Activated CD8-positive, alpha-beta memory T cell treated with anti-CD3 and anti-CD28 coated beads, Interleukin-2, amount 50 U/mL, for 4 hours (primary cell): ENCODE measurements at regions not wholly inside any gene's neighbourhood (a gene's known extent, or its start where the extent isn't known, plus 50 kb on each side); places are given as distances from the start of the nearest gene placed in this dataset.
"Not testable (repeated sequence)": the region's sequence is repeated elsewhere in the genome, so short reads cannot be mapped to it uniquely, and the experiment has no call there.

Experiments used
- DNase-seq: peaks from one replicate; pipeline ENCODE4 v3.0.0-alpha.2; 2020

DNA sequence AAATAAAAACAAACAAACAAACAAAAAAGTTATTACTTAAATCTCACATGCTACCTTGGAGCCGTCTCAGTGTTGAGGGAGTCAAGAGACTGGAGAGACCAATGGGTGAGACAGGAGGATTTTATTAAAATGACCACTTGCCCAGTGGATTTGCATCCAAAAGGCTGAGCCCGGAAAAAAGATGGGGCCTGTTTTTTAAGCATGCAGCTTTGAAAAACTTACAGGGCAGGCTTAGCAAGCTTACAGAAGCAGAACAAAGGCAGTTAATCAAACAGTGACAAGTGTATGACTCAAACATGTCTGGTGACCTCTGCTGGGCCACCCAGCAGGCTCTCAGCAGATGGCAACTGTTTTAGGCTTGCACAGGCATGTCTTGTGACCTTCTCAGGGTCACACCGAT is 82.5 kb downstream of the POTEH start:
- not testable (repeated sequence) for DNase-seq

DNA sequence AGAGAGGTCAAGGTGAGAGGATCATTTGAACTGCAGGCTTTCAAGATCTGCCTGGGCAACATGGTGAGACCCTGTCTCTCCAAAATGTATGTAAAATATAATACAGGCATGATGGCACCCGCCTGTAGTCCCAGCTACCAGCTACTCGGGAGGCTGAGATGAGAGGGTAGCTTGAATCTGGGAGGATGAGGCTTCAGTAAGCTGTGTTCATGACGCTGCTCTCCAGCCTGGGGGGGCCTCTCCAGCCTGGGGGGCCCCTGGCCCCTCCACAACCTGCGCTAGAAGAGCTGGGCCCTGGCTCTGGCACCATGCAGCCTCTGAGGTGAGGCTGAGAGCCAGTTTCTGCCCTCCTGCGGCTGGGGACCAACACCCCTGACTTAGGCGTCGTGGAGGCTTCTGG is 85.3 kb downstream of the POTEH start:
- DNase-seq, result not testable (repeated sequence)

DNA sequence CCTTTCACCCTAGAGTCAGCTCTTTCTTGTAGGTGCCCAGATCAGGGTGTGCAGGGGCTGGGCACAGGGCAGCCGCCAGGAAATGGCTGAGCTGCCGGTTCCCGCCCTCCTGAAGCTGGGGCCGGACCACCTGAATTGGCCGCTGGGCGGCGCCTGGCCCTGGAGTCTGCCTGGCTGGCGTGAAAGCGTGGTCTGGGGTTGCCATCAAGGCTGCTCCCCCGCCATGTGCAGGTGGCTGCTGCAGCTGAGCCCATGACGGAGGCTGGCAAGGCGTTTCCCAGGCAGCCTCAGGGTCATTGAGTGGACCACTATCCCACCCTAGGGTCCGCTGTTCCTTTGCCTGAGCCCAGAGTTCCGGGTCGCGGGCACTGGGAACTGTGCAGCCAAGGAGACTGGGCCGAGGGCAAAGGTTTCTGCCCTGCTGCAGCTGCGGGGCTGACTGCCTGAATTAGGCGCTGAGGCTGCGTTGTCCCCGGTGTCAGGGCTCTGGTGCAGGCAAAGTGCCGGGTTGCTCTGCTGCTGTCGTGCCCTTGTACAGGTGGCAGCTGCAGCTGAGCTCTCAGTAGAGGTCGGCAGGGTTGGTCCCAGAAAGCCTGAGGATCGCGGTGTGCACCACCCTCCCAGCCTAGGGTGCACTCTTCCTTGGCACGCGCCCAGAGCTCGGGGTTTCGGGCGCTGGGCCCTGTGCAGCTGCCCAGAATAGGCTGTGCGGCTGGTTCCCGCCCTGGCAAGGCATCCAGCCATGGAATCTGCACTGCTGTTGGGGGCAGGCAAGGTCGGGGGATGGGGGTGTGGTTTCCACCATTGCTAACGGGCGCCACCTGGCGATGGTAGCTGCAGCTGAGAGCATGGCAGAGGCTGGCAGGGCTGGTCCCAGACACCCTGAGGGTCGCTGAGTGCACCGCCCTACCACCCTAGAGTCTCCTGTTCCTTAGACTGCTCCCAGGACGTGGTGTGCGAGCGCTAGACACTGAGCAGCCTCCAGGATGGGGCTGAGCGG is 86.1 kb downstream of the POTEH start:
- not testable (repeated sequence) for DNase-seq

DNA sequence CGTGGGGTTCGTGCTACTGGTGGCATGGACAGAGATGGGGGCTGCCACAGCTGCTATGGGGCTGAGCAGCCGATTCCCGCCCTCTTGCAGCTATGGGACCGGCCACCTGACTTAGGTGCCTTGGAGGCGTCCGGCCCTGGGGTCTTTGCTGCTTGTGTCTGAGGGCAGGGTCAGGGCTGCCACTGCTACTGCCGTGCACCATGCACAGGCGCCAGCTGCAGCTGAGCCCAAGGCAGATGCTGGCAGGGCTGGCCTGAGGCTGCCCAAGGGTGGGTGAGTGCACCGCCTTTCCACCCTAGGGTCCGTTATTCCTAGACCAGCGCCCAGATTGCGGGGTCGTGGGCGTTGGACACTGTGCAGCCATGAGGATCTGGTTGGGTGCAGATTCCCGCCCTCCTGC is 86.9 kb downstream of the POTEH start:
- not testable (repeated sequence) for DNase-seq

DNA sequence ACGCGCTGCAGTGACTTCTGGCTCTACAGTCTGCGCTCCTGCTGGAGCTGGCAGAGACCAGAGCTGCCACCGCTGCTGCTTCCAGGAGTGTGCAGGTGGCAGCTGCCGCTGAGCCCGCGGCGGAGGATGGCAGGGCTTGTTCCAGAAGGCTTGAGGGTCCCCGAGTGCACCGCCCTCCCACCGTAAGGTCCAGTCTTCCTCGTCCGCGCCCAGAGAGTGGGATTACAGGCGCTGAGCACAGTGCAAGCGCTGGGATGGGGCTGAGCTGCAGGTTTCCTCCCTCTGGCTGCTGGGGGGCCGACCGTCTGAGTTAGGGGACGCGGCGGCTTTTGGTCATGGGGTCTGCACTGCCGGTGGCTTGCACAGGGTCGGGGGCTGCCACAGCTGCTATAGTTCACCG is 87.3 kb downstream of the POTEH start:
- not testable (repeated sequence) for DNase-seq

DNA sequence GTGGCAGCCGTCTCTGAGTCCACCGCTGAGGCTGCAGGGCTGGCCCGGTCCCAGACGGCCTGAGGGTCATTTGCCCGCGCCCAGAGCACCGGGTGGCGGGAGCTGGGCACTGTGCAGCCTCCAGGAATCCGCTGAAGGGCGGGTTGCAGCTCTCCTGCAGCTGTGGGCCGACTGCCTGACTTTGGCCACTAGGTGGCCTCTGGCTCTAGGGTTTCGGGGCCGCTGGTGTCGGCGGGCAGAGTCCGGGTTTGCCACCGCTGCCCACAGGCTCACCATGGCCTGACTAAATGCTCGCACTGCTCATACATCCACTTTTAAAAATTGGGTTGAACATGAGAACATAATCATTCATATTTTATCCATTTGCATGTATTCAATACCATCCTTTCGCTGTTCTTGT is 87.7 kb downstream of the POTEH start:
- not testable (repeated sequence) for DNase-seq

DNA sequence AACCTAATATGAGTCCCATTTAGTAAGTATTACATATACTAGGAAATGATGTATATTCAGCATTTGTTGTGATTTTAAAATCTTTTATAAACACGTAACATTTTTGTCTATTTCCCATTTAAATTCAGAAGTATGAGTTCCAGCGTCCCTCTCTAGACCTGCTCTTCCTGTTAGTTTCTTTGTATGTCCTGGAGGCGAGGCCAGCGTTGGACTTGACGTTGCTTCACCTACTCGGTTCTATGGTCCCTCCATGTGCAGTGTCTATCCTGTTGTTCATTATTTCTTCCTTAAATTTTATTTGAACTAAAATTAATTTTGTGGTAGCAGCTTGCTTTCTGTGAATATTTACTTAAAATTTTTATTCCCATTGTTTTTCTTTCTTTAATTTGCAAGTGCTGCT is 88.5 kb downstream of the POTEH start:
- DNase-seq, result not testable (repeated sequence)

DNA sequence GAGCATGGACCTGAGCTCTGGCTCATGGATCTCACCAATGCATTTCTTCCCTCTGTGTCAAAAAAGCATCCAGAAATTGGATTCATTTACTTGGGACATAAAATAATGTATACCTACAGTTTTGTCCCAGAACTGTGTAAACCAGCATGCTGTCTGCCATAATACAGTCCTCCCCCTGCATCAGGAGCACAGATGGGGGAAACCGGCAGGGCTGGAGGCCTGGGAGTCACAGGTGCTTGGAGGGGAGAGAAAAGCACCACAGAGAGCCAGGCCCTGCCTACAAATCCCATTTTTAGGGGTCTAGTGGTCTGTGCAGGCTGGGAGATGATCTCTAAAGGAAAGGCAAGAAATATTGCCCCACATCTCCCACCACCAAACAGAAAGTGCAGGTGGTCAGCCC is 91.8 kb downstream of the POTEH start:
- not testable (repeated sequence) for DNase-seq

DNA sequence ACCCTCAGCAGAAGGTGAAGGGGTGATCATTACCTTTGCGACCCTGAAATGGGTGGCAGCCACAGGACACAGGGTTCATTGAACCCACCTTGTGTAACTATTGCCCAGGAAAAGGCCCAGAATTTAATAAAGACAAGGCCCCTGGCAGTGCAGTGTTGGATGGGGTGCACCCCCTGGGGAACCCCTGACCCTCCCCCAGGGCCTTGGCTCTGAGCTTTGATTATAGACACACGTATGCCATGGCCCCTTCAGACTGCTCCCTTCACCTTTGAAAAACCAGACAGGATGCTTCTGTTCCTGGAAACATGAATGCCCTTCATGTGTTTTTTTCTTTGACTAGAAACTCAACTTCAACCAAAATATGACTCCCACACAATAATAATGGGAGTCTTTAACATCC is 93.1 kb downstream of the POTEH start:
- not testable (repeated sequence) for DNase-seq

DNA sequence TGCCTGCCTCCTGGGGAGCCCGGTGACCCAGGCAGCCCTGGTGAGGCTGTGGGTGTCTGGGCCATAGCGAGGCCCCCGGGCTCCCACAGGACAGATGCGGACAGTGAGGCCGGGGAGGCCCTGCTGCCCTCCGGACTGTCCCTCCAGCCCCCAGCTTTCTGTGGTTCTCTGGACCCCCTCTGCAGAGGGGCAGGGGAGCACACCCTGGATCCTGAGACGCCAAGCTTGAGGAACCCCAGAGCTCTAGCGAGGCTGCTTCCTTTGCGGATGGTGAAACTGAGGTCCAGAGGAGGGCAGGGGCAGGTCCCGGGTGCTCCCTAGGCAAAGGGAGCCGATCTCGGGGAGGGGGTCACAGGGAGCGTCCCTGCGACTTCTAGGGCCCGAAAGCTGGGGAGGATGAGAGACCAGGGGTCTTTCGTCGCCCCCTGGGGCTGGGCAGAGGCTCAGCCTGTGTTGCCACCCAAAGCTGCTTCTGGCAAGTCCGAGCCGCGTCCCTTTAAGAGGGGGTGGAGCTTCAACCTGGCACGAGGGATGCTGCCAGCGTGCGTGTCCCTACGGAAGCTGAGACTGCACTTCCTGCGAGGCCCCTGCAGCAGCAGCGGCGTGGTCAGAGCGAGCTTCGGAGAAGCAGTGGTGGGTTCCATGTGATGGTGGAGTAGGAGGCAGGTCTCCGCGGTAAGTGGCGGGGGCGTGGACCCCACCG is 94.7 kb downstream of the POTEH start:
- DNase-seq, result not testable (repeated sequence)

DNA sequence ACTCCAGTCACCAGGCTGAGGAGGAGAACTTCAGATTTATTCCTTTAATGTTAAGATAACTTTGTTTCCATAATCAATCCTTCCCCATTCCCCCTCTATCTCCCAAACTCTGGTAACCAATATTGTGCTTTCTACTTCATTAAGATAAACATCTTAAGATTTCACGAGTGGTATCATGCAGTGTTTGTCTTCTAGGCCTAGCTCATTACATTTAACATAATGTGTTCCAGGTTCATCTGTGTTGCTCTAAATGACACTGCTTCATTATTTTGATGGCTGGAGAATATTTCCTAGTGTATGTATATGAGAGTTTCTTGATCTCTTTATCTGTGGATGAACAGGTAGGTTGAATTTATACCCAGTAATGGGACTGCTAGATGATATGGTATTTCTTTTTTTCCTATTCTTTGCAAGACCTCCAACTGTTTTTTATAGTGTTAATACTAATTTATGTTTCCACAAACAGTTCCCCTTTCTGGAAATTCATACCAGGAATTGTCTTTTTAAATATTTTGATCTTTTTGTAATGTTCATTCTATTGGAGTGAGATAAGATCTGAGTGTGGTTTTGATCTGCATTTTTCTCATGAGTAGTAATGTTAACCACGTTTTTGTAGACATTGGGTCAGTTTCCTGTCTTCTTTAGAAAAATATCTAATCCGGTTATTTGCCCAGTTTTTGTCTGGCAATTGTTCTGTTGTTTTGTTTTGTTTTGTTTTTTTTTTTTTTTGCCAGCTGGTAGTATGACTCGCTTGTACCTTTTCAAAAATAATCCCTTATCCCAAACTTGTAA is 97.3 kb downstream of the POTEH start:
- DNase-seq, result not testable (repeated sequence)

DNA sequence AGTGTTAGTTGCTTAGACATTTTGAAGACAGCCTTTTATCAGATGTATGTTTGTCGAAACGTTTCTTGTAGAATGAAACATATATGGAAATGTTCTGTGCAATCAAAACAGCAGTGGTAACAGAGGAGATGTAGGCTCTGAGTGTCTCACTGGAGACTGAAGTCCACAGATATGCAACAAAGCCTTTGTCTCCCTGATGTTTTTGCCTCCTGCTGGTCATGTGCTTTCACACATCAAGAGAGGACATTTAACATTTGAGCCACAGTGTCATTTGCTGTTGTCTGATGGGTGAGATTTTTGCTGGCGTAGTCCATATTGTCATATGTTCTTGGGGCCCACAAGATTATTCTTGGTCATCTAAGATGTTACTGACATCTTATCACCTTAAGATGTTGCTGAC is 101.7 kb downstream of the POTEH start:
- not testable (repeated sequence) for DNase-seq

DNA sequence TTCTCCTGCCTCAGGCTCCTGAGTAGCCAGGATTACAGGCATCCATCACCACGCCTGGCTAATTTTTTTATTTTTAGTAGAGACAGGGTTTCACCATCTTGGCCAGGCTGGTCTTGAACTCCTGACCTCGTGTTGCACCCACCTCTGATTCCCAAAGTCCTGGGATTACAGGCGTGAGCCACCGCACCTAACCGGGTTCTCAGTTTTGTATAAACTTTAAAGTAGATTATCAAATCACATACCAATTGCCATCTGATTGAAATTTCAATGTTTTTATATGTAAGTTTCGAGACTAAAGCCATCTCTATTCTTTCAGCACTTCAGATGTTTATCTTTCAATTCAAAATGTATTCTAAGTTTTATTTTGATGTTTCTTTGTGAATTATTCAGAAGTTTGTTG is 110.1 kb downstream of the POTEH start:
- DNase-seq, result not testable (repeated sequence)

DNA sequence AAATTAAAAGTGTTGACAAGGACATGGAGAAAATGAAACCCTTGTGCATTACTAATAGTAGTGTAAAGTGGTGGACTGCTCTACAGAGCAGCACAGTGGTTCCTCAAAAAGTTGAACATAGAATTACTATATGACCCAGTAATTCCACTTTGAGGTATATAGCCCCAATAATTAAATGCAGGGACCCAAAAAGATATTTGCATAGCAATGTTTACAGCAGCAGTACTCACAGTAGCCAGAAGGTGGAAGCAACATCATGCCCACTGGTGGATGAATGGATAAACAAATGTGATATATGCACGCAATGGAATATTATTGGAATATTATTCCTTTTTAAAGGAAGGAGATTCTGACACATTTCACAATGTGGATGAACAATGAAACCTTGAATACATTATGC is 121.3 kb downstream of the POTEH start:
- DNase-seq, result not testable (repeated sequence)

DNA sequence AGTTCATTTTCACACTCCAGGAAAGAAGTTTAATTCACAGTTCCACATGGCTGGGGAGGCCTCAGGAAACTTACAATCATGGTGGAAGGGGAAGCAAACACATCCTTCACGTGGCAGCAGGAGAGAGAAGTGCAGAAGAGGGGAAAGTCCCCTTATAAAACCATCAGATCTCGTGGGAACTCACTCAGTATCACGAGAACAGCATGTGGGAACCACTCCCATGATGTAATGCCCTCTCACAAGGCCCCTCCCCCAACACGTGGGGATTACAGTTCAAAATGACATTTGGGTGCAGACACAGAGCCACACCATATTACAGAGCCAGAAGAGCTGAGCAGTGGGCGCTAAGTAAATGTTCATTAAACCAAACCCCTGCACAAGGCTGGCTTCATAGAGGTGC is 126.0 kb downstream of the POTEH start:
- not testable (repeated sequence) for DNase-seq

DNA sequence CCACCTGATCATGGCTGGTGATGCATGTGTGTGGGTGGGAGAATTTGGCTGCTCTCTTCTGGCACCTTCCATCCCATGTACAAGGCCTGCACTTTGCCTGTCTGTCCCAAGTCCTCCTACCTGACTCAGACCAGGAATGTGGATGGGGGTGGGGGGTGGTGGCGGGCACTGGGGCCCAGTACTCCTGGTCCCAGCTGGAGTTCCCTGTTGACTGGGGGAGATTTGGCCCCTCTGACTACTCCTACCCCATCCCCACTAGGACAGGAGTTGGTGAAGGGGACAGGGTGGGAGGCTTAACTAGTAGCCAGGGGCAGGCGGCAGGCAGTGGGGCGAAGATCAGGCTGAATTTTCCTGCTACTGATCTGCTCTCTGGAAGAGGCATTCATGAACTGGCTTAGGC is 126.6 kb downstream of the POTEH start:
- DNase-seq, result not testable (repeated sequence)

DNA sequence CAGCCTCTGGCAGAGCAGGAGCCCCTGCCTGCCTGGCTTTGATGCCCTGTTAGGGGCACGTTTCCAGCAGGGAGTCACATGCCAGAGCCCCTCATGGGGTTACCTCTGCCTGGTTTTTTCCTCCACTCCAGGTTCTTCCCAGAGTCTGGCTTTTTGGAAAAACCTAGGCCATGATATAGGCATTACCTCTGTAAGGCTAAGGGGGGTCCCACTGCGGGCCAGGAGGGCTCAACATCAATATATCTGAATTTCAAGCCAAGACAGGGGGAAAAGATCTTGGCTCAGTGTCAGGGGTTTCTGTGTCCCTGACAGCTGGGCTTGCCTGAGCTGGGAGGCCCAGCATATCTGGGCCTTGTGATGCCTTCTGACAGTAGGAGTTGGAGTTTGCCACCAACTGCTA is 127.4 kb downstream of the POTEH start:
- DNase-seq, result not testable (repeated sequence)

DNA sequence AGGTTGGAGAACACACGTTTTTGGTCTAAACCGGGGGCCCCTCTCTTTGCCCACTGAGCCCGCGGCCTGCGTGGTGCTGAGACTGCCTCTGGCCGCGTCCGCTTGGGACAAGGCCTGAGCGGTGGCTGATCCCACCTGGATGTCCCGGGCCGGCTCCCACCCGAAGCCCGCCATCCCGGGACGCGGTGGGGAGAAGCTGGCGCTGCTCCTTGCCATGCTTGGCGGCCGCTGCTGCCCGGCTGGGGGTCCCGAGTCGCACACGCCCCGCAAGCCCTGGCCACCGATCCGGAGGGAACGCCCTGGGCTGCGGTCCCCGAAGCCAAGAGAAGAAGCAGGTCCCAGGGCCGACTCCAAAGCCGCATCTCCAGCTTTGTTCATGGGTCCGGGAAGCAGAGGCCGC is 130.1 kb downstream of the POTEH start:
- DNase-seq, result not testable (repeated sequence)

DNA sequence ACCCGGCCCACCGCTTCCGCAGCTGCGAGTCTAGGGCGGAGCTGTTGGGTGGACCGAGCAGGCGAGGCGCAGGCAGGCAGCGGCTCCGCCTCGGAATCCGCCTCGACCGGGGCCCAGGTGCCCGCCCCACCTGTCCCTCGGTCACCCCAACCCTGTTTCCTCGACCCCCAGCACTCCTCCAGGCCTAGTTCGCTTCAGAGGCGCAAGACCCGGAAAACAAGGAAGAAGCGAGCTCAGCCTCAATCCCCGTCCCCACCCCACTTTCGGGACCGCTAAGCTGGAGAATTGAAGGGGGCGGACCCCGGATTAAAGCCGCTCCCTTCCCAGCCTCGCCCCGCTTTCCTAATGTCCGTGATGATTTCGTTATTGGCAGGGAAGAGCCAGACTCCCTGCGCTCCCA is 131.3 kb downstream of the POTEH start:
- DNase-seq, result not testable (repeated sequence)

DNA sequence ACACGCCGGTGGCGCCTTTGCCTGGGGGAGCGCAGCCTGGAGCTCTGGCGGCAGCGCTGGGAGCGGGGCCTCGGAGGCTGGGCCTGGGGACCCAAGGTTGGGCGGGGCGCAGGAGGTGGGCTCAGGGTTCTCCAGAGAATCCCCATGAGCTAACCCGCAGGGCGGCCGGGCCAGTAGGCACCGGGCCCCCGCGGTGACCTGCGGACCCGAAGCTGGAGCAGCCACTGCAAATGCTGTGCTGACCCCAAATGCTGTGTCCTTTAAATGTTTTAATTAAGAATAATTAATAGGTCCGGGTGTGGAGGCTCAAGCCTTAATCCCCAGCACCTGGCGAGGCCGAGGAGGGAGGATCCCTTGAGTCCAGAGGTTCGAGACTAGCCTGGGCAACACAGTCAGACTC is 132.2 kb downstream of the POTEH start:
- not testable (repeated sequence) for DNase-seq

DNA sequence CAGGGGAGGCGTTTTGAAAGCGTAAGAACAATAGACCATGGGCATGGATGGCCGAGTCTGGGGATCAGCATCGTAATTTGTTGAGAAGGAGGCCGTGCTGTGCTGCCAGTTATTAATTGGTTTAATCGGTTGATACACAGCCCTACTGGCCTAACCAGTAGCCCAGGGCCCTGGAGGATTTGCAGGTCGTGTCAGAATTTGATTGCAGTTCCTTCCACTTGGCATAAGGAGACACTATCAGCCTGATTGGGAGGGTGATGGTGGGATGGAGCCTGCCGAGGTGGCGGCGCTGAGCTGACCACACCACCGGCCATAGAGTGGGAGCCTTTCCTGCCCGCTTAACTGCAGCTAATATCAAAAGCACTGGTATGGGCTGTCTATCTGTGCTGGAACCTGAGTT is 133.4 kb downstream of the POTEH start:
- DNase-seq, result not testable (repeated sequence)

DNA sequence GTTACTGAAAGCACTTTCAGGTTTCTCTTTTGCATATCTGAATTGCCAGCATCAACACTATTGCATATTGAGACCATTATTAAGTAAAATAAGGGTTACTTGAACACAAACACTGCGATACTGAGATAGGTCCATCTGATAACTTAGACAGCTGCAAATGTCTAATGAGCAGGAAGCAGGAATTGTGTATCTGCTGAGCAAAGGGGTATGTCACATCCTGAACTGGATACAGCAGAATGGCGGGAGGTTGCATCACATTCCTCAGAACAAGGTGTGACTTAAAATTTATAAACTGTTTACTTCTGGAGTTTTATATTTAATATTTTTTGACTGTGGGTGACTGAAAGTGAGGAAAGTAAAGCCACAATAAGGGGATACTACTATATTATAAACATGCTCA is 142.4 kb downstream of the POTEH start:
- DNase-seq, result not testable (repeated sequence)

DNA sequence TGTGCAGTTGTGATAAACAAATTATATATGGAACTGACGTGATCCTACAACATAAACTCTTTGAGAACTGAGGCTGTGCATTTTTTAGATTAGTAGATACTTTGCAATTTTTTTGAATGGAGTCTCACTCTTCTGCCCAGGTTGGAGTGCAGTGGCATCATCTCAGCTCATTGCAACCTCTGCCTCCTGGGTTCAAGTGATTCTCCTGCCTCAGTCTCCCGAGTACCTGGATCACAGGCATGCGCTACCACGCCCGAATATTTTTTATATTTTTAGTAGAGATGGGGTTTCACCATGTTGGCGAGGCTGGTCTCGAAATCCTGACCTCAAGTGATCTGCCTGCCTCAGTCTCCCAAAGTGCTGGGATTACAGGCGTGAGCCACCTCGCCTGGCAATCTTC is 145.9 kb downstream of the POTEH start:
- DNase-seq, result not testable (repeated sequence)
